Ishikawa (cell line): ENCODE measurements at regions not wholly inside any gene's neighbourhood (a gene's known extent, or its start where the extent isn't known, plus 50 kb on each side); places are given as distances from the start of the nearest gene placed in this dataset.

ENCODE experiments used
- CEBPB ChIP-seq: IDR thresholded peaks from 2 replicates; pipeline ENCODE4 v1.6.1; 2012
- CREB1 ChIP-seq: IDR thresholded peaks from 2 replicates; pipeline ENCODE4 v1.6.1; 2012; ENCODE audit warnings: low read depth
- EGR1 ChIP-seq: IDR thresholded peaks from 2 replicates; pipeline ENCODE4 v1.6.1; 2012
- EP300 ChIP-seq: IDR thresholded peaks from 2 replicates; pipeline ENCODE4 v1.6.1; 2012; ENCODE audit warnings: borderline replicate concordance
- FOXM1 ChIP-seq: IDR thresholded peaks from 2 replicates; pipeline ENCODE4 v1.6.1; 2012; ENCODE audit warnings: low read depth, borderline replicate concordance
- NFIC ChIP-seq: IDR thresholded peaks from 2 replicates; pipeline ENCODE4 v1.6.1; 2012
- RAD21 ChIP-seq: IDR thresholded peaks from 2 replicates; pipeline ENCODE4 v1.6.1; 2012; ENCODE audit warnings: low read depth
- TAF1 ChIP-seq: IDR thresholded peaks from 2 replicates; pipeline ENCODE4 v1.6.1; 2012; ENCODE audit warnings: low read depth, mild to moderate bottlenecking
- TCF12 ChIP-seq: IDR thresholded peaks from 2 replicates; pipeline ENCODE4 v1.6.1; 2012; ENCODE audit warnings: low read depth
- TEAD4 ChIP-seq: IDR thresholded peaks from 2 replicates; pipeline ENCODE4 v1.6.1; 2012
- YY1 ChIP-seq: IDR thresholded peaks from 2 replicates; pipeline ENCODE4 v1.6.1; 2012; ENCODE audit warnings: low read depth
- ZBTB7A ChIP-seq: IDR thresholded peaks from 2 replicates; pipeline ENCODE4 v1.6.1; 2012; ENCODE audit warnings: low read depth
- TF ChIP-seq, protein P1 (sequence below): IDR thresholded peaks from 2 replicates; pipeline ENCODE4 v1.6.1; 2012; ENCODE audit warnings: low read depth, mild to moderate bottlenecking
- TF ChIP-seq, protein P2 (sequence below): IDR thresholded peaks from 2 replicates; pipeline ENCODE4 v1.6.1; 2012
- TF ChIP-seq, protein P3 (sequence below): IDR thresholded peaks from 2 replicates; pipeline ENCODE4 v1.6.1; 2012

DNA sequence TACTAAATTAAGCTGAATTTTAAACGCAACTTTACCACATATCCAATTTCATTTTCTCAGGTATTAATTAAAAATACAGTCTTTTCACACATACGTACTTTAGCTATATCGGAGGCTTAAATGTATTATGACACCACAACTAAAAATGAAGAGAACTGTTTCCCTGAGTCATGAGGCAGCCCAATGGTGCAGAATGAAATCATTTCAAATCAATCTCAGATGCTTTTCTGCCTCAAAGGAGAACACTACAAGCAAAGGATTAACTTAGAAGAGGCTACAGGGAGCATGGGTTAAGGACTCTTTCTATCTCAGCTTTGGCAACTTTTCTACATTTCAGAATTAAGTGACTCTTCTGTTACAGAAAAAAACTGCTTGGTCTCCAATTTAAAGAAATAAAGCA is 516.3 kb upstream of the HTR2A start:
- TF ChIP-seq, protein P1, sequence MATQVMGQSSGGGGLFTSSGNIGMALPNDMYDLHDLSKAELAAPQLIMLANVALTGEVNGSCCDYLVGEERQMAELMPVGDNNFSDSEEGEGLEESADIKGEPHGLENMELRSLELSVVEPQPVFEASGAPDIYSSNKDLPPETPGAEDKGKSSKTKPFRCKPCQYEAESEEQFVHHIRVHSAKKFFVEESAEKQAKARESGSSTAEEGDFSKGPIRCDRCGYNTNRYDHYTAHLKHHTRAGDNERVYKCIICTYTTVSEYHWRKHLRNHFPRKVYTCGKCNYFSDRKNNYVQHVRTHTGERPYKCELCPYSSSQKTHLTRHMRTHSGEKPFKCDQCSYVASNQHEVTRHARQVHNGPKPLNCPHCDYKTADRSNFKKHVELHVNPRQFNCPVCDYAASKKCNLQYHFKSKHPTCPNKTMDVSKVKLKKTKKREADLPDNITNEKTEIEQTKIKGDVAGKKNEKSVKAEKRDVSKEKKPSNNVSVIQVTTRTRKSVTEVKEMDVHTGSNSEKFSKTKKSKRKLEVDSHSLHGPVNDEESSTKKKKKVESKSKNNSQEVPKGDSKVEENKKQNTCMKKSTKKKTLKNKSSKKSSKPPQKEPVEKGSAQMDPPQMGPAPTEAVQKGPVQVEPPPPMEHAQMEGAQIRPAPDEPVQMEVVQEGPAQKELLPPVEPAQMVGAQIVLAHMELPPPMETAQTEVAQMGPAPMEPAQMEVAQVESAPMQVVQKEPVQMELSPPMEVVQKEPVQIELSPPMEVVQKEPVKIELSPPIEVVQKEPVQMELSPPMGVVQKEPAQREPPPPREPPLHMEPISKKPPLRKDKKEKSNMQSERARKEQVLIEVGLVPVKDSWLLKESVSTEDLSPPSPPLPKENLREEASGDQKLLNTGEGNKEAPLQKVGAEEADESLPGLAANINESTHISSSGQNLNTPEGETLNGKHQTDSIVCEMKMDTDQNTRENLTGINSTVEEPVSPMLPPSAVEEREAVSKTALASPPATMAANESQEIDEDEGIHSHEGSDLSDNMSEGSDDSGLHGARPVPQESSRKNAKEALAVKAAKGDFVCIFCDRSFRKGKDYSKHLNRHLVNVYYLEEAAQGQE: no peak
- TF ChIP-seq NFIC (no peak), TEAD4 (no peak), EP300 (no peak), TCF12 (no peak), CREB1 (no peak), EGR1 (no peak), TAF1 (no peak), CEBPB (no peak), YY1 (no peak), FOXM1 (no peak), RAD21 (no peak), ZBTB7A (no peak)
- TF ChIP-seq, protein P2, sequence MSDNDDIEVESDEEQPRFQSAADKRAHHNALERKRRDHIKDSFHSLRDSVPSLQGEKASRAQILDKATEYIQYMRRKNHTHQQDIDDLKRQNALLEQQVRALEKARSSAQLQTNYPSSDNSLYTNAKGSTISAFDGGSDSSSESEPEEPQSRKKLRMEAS: no peak
- TF ChIP-seq, protein P3, sequence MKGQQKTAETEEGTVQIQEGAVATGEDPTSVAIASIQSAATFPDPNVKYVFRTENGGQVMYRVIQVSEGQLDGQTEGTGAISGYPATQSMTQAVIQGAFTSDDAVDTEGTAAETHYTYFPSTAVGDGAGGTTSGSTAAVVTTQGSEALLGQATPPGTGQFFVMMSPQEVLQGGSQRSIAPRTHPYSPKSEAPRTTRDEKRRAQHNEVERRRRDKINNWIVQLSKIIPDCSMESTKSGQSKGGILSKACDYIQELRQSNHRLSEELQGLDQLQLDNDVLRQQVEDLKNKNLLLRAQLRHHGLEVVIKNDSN: no peak

DNA sequence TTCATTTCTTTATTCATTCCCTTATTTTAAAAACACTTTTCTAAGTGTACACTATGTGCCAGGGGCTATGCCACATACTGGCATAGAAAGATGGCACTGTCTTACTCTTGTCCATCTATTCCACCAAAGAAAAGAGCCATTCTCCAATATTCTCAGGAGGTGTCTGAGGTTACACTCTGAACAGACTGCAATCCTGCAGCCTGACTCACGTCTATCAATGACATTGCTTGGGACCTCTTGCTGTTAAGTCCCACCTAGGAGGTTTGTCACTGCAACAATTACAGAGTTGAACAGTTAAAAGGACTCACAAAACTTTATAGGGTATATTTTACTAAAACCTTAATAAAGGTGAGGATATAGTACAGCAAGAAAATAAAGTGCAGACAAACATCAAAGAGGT is 512.9 kb upstream of the HTR2A start:
- TF ChIP-seq, protein P3: no peak
- TF ChIP-seq TAF1 (no peak), EGR1 (no peak), RAD21 (no peak), ZBTB7A (no peak)
- TF ChIP-seq, protein P2: no peak

DNA sequence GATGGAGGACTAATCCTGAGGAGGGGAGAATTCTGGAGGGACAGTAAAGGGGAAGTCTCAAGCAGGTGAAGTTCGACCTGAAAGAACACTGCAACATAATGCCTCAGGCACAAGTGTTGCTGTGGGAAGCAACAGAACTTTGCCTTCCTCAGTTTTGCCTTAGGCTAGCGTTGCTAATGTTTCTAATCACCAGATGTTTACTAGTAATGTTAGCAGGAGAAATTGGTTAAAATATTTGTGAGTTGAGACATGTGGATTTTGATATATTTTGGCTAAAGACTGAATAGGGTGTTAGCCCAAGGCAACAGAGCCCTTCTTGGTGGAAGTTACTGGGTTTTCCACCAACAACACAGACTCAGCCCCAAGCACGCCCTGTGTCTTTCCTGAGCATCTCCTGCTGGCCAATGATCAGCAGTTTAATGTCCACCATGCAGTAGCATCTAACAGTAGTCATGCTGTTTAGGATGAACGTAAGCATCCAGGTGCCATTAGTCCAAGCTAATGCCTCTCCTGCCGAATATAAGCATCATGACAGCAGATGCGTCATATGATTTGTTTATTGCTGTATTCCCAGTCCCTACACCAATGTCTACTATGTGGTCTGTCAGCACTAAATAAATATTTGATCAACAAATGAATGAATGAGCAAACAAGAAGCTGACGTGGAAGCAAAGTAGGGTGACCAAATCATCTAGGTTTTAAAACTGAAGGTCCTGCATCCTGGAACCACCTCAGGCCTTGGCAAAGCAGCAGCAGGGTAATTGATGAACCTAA is 511.9 kb upstream of the HTR2A start:
- TF ChIP-seq TAF1 (no peak), EGR1 (no peak), NFIC (no peak), FOXM1 (no peak)
- TF ChIP-seq, protein P2: no peak
- TF ChIP-seq, protein P1: no peak

DNA sequence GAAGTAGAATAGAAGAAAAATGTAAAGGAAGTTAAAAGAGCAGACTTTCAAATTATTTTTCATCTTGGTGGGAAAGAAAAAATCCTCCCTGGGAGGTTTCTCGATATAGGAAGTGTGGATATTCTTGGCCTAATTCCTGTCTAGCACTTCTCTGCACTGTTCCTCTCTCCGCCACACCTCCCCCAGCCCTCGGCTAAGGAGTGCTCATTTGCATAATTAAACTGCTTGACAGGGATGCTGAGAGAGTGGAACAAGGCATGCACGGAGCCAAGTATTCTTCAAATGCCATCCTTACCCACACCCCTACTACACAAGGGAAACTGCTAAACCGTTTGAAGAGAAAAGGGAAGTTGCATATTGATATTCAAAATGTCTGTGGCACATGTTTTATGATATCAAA is 511.0 kb upstream of the HTR2A start:
- no peak for TF ChIP-seq CREB1

DNA sequence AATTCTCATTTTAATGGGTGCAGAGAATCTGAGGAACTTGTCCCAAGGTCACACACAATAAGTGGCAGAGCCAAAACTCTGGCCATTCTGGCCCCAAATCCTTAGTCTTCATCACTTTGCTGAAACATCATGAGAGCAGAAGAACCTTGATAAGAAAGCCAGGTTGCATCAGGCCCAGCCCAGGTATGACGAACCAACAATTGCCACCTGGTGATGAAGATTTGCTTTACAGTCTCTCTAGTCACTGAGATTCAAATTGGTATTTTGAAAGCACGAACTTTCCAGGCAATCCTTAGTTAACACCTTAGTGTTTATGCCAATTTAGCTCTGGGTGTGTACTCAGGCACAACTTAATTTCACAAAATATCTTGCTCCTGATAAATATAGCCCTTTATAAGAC is 502.7 kb upstream of the HTR2A start:
- TF ChIP-seq NFIC (no peak), TAF1 (no peak), TCF12 (no peak), CEBPB (no peak), EP300 (no peak), YY1 (no peak), FOXM1 (no peak), ZBTB7A (no peak), CREB1 (no peak), TEAD4 (no peak), RAD21 (no peak), EGR1 (no peak)
- TF ChIP-seq, protein P1: no peak
- TF ChIP-seq, protein P2: no peak
- TF ChIP-seq, protein P3: no peak
